ENCODE measurements at regions not wholly inside any gene's neighbourhood (a gene's known extent, or its start where the extent isn't known, plus 50 kb on each side); places are given as distances from the start of the nearest gene placed in this dataset.

GRCh38 chr17:72369366-72369765, 248.5 kb downstream of the SOX9 start:
- H3K36me3 Mint-ChIP-seq (ENCODE audit: low read depth) = no peaks in the 10 kb centered on the region
- TF ChIP-seq, protein P1, sequence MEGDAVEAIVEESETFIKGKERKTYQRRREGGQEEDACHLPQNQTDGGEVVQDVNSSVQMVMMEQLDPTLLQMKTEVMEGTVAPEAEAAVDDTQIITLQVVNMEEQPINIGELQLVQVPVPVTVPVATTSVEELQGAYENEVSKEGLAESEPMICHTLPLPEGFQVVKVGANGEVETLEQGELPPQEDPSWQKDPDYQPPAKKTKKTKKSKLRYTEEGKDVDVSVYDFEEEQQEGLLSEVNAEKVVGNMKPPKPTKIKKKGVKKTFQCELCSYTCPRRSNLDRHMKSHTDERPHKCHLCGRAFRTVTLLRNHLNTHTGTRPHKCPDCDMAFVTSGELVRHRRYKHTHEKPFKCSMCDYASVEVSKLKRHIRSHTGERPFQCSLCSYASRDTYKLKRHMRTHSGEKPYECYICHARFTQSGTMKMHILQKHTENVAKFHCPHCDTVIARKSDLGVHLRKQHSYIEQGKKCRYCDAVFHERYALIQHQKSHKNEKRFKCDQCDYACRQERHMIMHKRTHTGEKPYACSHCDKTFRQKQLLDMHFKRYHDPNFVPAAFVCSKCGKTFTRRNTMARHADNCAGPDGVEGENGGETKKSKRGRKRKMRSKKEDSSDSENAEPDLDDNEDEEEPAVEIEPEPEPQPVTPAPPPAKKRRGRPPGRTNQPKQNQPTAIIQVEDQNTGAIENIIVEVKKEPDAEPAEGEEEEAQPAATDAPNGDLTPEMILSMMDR (conservative IDR thresholded peaks at IDR 0.05) = no peak
- no peak overlapping the region for H3K27ac Mint-ChIP-seq
- Histone ChIP-seq H3K4me1 (ENCODE audit: control insufficient read depth, insufficient read depth, low read length) (no peaks in the 10 kb centered on the region), H3K27ac (ENCODE audit: low read depth, low read length) (no peak overlapping the region), H3K4me3 (ENCODE audit: low read length) (no peak overlapping the region), H3K36me3 (ENCODE audit: control insufficient read depth, insufficient read depth, low read length) (no peaks in the 10 kb centered on the region), H3K27me3 (ENCODE audit: control insufficient read depth, insufficient read depth, low read length, poor library complexity, severe bottlenecking) (peaks cover 15% of the 10 kb centered on the region), H3K9me3 (ENCODE audit: control insufficient read depth, low read length) (no peaks in the 10 kb centered on the region), H3K9ac (ENCODE audit: extremely low read depth, low read length, poor library complexity, severe bottlenecking) (no peak overlapping the region)
- H3K4me3 Mint-ChIP-seq = no peak overlapping the region
- WGBS, 2 experiments (ENCODE audit: insufficient coverage in 1 of 2, insufficient read length in 1 of 2) = 94 to 96% methylated on average over 7 of the region's 7 CpGs
- H3K4me1 Mint-ChIP-seq = peaks cover 9% of the 10 kb centered on the region
- H3K27me3 Mint-ChIP-seq (ENCODE audit: insufficient read depth) = peaks cover 33% of the 10 kb centered on the region
- no peak for DNase-seq
- no peaks in the 10 kb centered on the region for H3K9me3 Mint-ChIP-seq

DNA sequence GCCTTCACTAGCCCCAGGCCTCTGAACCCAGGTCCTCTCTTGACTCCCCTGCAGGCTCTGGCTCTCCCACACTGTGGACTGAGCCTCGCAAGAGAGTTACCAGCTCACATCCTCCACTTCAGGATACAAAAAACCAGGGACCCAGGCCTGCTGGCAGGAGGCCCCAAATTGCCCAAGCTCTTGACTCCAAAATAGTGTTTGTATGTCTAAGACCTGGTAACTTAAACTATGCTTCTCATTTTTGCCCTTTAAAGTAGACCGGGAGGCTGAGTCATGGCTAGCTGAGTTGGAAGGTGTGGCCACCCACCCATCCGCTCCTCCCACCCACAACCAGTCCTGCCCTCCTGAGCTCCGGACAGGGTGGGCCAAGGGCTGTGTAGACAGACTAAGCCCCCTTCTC, 250.0 kb downstream of the SOX9 start:
- no peak overlapping the region for H3K27ac ChIP-seq (ENCODE audit: low read depth, low read length)
- peaks cover 13% of the 10 kb centered on the region for H3K27me3 ChIP-seq (ENCODE audit: control insufficient read depth, insufficient read depth, low read length, poor library complexity, severe bottlenecking)
- no peaks in the 10 kb centered on the region for H3K4me1 ChIP-seq (ENCODE audit: control insufficient read depth, insufficient read depth, low read length)
- 90 to 95% methylated on average over 3 to 4 of the region's 4 CpGs for WGBS, 2 experiments (ENCODE audit: insufficient coverage in 1 of 2, insufficient read length in 1 of 2)
- H3K27ac Mint-ChIP-seq = no peak overlapping the region
- H3K36me3 ChIP-seq (ENCODE audit: control insufficient read depth, insufficient read depth, low read length) = no peaks in the 10 kb centered on the region
- no peak for DNase-seq
- TF ChIP-seq, protein P1 (conservative IDR thresholded peaks at IDR 0.05) = no peak
- peaks cover 12% of the 10 kb centered on the region for H3K4me1 Mint-ChIP-seq
- H3K9me3 ChIP-seq (ENCODE audit: control insufficient read depth, low read length) = no peaks in the 10 kb centered on the region
- H3K4me3 Mint-ChIP-seq = no peak overlapping the region
- no peak overlapping the region for H3K9ac ChIP-seq (ENCODE audit: extremely low read depth, low read length, poor library complexity, severe bottlenecking)
- H3K4me3 ChIP-seq (ENCODE audit: low read length) = no peak overlapping the region
- no peaks in the 10 kb centered on the region for H3K9me3 Mint-ChIP-seq
- H3K36me3 Mint-ChIP-seq (ENCODE audit: low read depth) = no peaks in the 10 kb centered on the region
- peaks cover 37% of the 10 kb centered on the region for H3K27me3 Mint-ChIP-seq (ENCODE audit: insufficient read depth)

DNA sequence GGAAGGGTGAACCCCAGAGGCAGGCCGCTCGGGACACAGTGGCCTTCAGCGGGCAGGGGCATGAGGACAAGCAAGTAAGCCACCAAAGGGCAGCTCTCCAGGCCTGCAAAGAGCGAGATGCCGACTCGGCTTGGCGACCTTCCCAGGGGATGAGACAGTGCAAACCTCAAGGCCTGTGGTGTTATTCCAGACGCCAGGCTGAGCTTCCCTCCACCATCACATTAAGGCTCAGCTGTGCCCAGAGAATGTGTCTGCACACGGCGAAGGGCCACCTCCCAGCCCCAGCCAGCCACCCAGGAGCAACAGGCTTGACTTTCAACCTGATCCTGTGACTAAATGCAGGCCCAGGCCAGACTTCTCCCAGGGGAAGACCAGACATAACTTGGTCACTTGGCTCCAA, 251.4 kb downstream of the SOX9 start:
- Mint-ChIP-seq H3K4me1 (peaks cover 9% of the 10 kb centered on the region), H3K9me3 (no peaks in the 10 kb centered on the region)
- H3K4me3 ChIP-seq (ENCODE audit: low read length) = no peak overlapping the region

More for the DNA sequence above, 251.4 kb downstream of the SOX9 start:
- no peaks in the 10 kb centered on the region for H3K36me3 ChIP-seq (ENCODE audit: control insufficient read depth, insufficient read depth, low read length)
- H3K27ac Mint-ChIP-seq = no peak overlapping the region
- H3K27me3 ChIP-seq (ENCODE audit: control insufficient read depth, insufficient read depth, low read length, poor library complexity, severe bottlenecking) = peaks cover 12% of the 10 kb centered on the region
- no peak overlapping the region for H3K4me3 Mint-ChIP-seq
- no peaks in the 10 kb centered on the region for H3K4me1 ChIP-seq (ENCODE audit: control insufficient read depth, insufficient read depth, low read length)
- no peak overlapping the region for H3K27ac ChIP-seq (ENCODE audit: low read depth, low read length)
- no peak for DNase-seq
- 94 to 97% methylated on average over 5 to 10 of the region's 10 CpGs for WGBS, 2 experiments (ENCODE audit: insufficient coverage in 1 of 2, insufficient read length in 1 of 2)
- no peaks in the 10 kb centered on the region for H3K36me3 Mint-ChIP-seq (ENCODE audit: low read depth)
- no peaks in the 10 kb centered on the region for H3K9me3 ChIP-seq (ENCODE audit: control insufficient read depth, low read length)
- TF ChIP-seq, protein P1 (conservative IDR thresholded peaks at IDR 0.05) = no peak
- peaks cover 37% of the 10 kb centered on the region for H3K27me3 Mint-ChIP-seq (ENCODE audit: insufficient read depth)
- H3K9ac ChIP-seq (ENCODE audit: extremely low read depth, low read length, poor library complexity, severe bottlenecking) = no peak overlapping the region

Measured in endodermal cell (in vitro differentiated cells).